GM18511 (cell line): ENCODE measurements at regions not wholly inside any gene's neighbourhood (a gene's known extent, or its start where the extent isn't known, plus 50 kb on each side); places are given as distances from the start of the nearest gene placed in this dataset.
A peak's percentile ranks its signal among the peaks of the same experiment; 100 is the strongest.
"Not testable (repeated sequence)": the region's sequence is repeated elsewhere in the genome, so short reads cannot be mapped to it uniquely, and the experiment has no call there.

Experiments
- ATAC-seq: cut with Tn5 transposase; IDR thresholded peaks from one replicate; pipeline ENCODE4 v1.9.1; 2021; ENCODE audit warnings: mild to moderate bottlenecking, moderate library complexity; ENCODE audit not compliant: unreplicated experiment

DNA sequence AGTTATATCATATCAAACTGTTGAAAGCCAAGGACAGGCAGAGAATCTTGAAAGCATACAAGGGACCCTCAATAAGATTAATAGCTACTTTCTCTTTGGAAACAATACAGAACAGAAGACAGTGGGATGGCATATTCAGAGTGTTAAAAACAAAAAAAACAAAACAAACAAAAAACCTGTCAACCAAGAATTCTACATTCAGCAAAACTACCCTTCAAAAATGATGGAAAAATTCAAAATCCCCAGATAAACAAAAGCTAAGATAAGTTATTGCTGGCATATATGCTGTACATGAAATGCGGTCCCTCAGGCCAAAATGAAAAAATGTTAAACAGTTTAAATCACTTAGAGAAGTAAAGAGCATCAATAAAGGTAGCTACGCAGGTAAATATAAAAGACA is 425.1 kb downstream of the ACTL7B start:
- no peak for ATAC-seq

GRCh38 chr9:108427751-108428150 is 428.0 kb downstream of the ACTL7B start:
- no peak for ATAC-seq

GRCh38 chr9:108426421-108426940 is 429.3 kb downstream of the ACTL7B start:
- ATAC-seq, result not testable (repeated sequence)

- ATAC-seq, result no peak
These were observed 432.4 kb downstream of the ACTL7B start for GRCh38 chr9:108423433-108423832.

DNA sequence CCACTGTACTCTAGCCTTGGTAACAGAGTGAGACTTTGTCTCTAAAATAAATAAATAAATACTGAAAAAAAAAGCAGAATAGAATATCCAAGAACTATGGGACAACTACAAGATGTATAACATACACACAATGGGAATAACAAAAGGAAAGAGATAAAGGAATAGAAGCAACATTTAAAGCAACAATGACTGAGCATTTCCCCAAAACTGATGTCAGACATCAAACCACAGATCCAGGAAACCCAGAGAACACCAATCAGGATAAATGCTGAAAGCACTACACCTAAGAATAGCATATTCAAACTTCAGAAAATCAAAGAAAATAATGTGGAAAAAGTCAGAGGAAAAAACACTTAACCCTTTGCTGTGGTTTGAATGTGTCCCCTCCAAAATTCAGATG is 436.4 kb downstream of the ACTL7B start:
- no peak for ATAC-seq

DNA sequence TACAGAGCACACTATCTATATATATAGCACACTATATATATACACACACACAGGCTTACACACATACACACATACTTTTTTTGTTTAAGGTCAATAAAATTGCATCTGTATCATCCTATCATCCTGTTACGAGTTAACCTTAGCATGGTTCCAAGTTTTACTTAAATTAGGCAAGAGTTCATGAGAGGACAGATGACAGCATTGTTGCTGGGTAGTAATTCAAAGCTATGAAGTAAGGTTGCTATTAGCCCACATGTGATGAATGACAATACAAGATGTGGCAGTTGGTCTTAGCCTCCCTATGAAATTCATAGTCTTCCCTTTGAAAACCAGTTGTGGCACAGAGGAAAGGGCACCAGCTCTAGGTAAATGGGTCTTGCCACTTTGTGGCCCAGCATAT is 438.1 kb downstream of the ACTL7B start:
- ATAC-seq, result no peak

- ATAC-seq, result no peak
These were observed 438.5 kb downstream of the ACTL7B start for GRCh38 chr9:108417312-108417711.

DNA sequence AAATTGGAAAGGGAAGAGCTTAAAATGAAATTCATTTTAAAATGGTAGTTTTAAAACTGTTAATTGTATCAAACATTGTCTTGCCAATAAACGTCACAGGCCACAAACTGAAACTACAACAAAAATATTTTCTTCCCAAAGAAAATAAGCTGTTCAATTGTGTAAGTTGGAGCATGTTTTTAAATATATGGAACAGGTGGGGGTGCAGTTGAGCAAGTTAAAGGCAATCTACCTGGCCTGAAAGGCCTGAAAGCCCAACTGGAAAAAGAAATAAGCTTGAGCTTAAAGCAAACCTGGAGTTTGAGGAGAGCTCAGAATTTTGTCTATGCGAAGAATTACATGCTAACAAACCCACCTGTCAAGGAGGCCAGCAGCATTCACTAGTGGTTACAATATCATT is 439.5 kb downstream of the ACTL7B start:
- no peak for ATAC-seq

DNA sequence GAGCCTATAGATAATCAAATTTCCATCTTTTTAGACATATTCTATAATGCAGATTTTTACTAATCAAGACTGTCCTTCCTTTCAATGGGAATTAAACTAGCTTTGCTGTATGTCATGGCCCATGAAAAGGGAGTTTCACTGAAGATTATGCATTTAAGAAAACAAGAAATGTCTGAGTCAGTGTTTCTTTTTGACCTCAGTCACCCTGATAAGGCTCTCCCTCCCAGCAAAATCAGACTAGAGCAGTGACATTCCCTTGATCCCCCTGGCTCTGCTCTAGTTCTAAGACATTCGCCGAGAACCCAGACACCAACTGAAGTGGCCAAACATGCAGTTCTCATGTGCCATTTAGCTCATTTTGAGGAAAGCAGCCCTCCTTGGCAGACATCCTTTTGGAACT is 442.0 kb downstream of the ACTL7B start:
- ATAC-seq, result no peak

DNA sequence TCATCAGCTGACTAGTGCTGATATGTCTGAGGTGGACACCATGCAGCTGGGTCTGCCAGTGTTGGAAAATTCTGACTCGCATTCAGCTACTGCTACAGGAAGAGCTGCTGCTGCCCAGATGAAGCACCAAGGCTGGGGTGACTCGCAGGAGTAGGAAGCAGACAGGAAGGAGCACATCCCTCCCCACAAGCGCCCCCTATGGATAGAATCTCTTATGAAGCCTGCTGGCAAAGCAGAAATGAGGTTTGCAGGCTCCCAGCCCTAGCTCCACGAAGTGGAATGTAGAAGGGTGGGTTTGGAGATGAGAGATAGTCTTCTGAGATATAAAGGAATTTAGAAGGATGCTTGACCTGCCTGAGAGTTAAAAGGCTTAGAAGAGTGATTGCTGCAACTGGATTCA is 443.0 kb downstream of the ACTL7B start:
- ATAC-seq, result no peak

DNA sequence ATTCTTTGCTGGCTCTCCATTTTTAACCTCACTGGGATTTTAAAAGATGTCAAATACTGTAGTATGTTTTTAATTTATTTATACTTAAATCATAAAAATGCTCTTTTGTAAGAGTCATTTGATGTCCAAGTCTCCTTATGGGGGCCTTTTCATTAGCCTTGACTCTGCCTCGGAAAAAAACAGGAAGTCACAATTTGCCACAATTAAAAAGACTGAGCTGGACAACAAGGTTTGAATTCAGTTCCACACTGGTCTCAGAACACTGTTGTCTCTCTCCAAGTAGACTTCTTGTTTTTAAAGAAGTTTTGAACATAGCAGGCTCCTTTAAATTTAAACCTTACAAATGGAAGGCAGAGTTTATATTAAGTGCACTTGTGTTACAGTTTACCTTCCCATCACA is 444.2 kb downstream of the ACTL7B start:
- ATAC-seq, result no peak

- no peak for ATAC-seq
These were observed 445.6 kb downstream of the ACTL7B start for GRCh38 chr9:108410161-108410560.

GRCh38 chr9:108400297-108400696 is 455.5 kb downstream of the ACTL7B start:
- ATAC-seq, result no peak

GRCh38 chr9:108399851-108400250 is 455.9 kb downstream of the ACTL7B start:
- no peak for ATAC-seq

DNA sequence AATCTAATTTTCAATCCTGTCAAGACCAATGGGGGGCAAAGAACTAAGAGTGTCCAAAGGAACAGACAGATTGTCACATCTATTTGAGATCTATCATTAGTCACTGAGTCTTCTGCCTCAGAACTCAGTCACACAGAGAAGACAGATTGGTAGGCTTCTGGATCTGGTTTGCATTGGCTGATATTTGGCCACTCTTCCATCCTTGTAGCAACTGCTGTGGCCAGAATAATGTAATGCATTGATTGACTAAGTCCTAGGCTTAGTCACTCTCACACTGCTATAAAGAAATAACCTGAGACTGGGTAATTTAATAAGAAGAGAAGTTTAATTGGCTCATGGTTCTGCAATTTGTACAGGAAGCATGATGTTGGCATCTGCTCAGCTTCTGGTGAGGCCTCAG is 458.5 kb downstream of the ACTL7B start:
- ATAC-seq, result no peak

- ATAC-seq, result no peak
These were observed 459.2 kb downstream of the ACTL7B start for GRCh38 chr9:108396611-108397010.

DNA sequence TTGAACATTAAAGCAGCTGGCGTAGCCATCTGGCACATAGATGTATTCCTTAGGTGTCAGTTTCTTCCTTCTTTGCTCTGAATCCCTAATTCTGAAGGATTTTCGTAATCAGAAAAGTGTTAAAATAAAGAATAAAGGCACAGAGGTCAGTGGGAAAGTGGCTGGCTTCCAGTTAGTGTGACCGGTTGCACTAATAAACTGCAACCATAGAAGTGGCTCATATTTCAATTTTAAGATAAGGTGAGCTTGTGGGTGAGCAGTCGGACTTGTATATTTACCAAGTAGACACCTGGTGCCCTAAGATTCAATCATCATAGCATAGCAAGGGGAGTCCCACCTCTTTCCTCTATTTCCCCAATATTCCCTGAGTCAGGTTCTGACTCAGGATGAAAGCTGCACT is 459.6 kb downstream of the ACTL7B start:
- no peak for ATAC-seq

GRCh38 chr9:108395421-108395820 is 460.4 kb downstream of the ACTL7B start:
- no peak for ATAC-seq

DNA sequence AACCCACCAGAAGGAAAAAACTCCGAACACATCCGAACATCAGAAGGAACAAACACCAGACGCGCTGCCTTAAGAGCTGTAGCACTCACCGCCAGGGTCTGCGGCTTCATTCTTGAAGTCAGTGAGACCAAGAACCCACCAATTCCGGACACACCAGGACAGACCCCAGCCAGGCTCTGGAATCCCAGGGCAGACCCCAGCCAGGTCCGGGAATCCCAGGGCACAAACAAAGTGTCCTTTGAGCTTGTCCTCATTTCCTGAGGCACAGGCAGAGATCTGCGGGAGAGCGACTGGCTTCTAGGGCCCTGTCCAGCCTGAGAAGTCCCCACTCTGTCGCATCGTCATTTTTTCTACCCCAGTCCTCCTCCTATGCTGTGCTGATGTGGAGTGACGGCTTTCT is 461.1 kb downstream of the ACTL7B start:
- no peak for ATAC-seq

- not testable (repeated sequence) for ATAC-seq
These were observed 462.2 kb downstream of the ACTL7B start for GRCh38 chr9:108393481-108394001.

- no peak for ATAC-seq
These were observed 462.9 kb downstream of the ACTL7B start for GRCh38 chr9:108392877-108393276.

DNA sequence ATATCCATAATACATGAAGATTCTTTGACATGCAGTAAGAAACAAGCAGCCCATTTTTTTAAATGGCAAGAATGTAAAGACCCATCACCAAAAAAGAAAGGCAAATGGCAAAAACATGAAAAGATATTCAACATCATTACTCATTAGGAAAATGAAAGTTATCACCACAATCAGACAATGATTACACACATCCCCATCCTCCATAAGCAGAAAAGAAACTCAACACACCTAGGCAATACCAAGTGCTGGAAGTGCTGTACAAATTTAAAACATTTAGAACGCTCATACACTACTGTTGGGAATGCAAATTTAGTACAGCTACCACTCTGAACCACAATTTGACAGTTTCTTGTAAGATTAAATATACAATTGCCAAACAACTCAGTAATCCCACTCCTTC is 466.7 kb downstream of the ACTL7B start:
- peak; percentile 80 for ATAC-seq

GRCh38 chr9:108386859-108387384 is 468.9 kb downstream of the ACTL7B start:
- ATAC-seq, result no peak
